Stimulated activated CD4-positive, alpha-beta T cell treated with anti-CD3 and anti-CD28 coated beads, Interleukin-1b, Interleukin-23, amount 100 ng/mL, for 24 hours (primary cell): ENCODE measurements at regions not wholly inside any gene's neighbourhood (a gene's known extent, or its start where the extent isn't known, plus 50 kb on each side); places are given as distances from the start of the nearest gene placed in this dataset.
"Not testable (repeated sequence)": the region's sequence is repeated elsewhere in the genome, so short reads cannot be mapped to it uniquely, and the experiment has no call there.

Experiments used
- DNase-seq, 4 experiments: peaks; one replicate each; pipeline ENCODE4 v3.0.0-alpha.2; 2020; ENCODE audit warnings: low read depth in 4 of 4, low spot score in 1 of 4

- DNase-seq = no peak
Observed at GRCh38 chr22:23500508-23501260, 79.4 kb downstream of the IGLL1 start.

- DNase-seq = no peak
Observed at GRCh38 chr22:23499845-23500500, 80.1 kb downstream of the IGLL1 start.

GRCh38 chr22:23498811-23499798, 81.0 kb downstream of the IGLL1 start:
- no peak for DNase-seq

GRCh38 chr22:23497889-23498288, 82.2 kb downstream of the IGLL1 start:
- not testable (repeated sequence) for DNase-seq

GRCh38 chr22:23497016-23497885, 82.8 kb downstream of the IGLL1 start:
- DNase-seq = no peak

- DNase-seq = no peak
Observed at GRCh38 chr22:23496445-23496833, 83.7 kb downstream of the IGLL1 start.

- no peak for DNase-seq
Observed at GRCh38 chr22:23495614-23496444, 84.3 kb downstream of the IGLL1 start.

- no peak for DNase-seq
Observed at GRCh38 chr22:23494930-23495266, 85.2 kb downstream of the IGLL1 start.

- no peak for DNase-seq
Observed at GRCh38 chr22:23485490-23485889, 94.6 kb downstream of the IGLL1 start.

GRCh38 chr22:23484651-23485050, 95.4 kb downstream of the IGLL1 start:
- no peak for DNase-seq

- DNase-seq = no peak
Observed at GRCh38 chr22:23481369-23481768, 98.7 kb downstream of the IGLL1 start.

- DNase-seq = no peak
Observed at GRCh38 chr22:23478175-23478574, 101.9 kb downstream of the IGLL1 start.

GRCh38 chr22:23474531-23474930, 105.6 kb downstream of the IGLL1 start:
- DNase-seq = not testable (repeated sequence)

- no peak for DNase-seq
Observed at GRCh38 chr22:23473901-23474300, 106.2 kb downstream of the IGLL1 start.

- not testable (repeated sequence) for DNase-seq
Observed at GRCh38 chr22:23472376-23472775, 107.7 kb downstream of the IGLL1 start.

- DNase-seq = no peak
Observed at GRCh38 chr22:23471698-23472097, 108.4 kb downstream of the IGLL1 start.

- DNase-seq = no peak
Observed at GRCh38 chr22:23470811-23471389, 109.2 kb downstream of the IGLL1 start.

GRCh38 chr22:23467721-23468294, 112.3 kb downstream of the IGLL1 start:
- DNase-seq = no peak

- no peak for DNase-seq
Observed at GRCh38 chr22:23466351-23466750, 113.7 kb downstream of the IGLL1 start.
